Activated T-cell treated with anti-CD3 and anti-CD28 coated beads for 1 hour (primary cell): ENCODE measurements at regions not wholly inside any gene's neighbourhood (a gene's known extent, or its start where the extent isn't known, plus 50 kb on each side); places are given as distances from the start of the nearest gene placed in this dataset.
"Not testable (repeated sequence)": the region's sequence is repeated elsewhere in the genome, so short reads cannot be mapped to it uniquely, and the experiment has no call there.

Experiments used
- DNase-seq: peaks from one replicate; pipeline ENCODE4 v3.0.0-alpha.2; 2020; ENCODE audit warnings: low read depth

- DNase-seq, result no peak
These were observed 366.9 kb downstream of the FAM72C start for GRCh38 chr1:143604887-143605286.

GRCh38 chr1:143584508-143584907, 387.3 kb downstream of the FAM72C start:
- DNase-seq, result no peak

GRCh38 chr1:143574891-143575520, 396.8 kb downstream of the FAM72C start:
- DNase-seq, result no peak

GRCh38 chr1:143572661-143573060, 399.1 kb downstream of the FAM72C start:
- DNase-seq, result not testable (repeated sequence)

- DNase-seq, result not testable (repeated sequence)
These were observed 408.0 kb downstream of the FAM72C start for GRCh38 chr1:143563761-143564160.

GRCh38 chr1:143553627-143554026, 418.2 kb downstream of the FAM72C start:
- DNase-seq, result no peak

GRCh38 chr1:143504703-143505102, 467.1 kb downstream of the FAM72C start:
- DNase-seq, result not testable (repeated sequence)

GRCh38 chr1:143504080-143504479, 467.7 kb downstream of the FAM72C start:
- DNase-seq, result not testable (repeated sequence)

- not testable (repeated sequence) for DNase-seq
These were observed 468.7 kb downstream of the FAM72C start for GRCh38 chr1:143503048-143503447.

- not testable (repeated sequence) for DNase-seq
These were observed 469.7 kb downstream of the FAM72C start for GRCh38 chr1:143502038-143502437.

GRCh38 chr1:143498059-143498749, 473.6 kb downstream of the FAM72C start:
- DNase-seq, result not testable (repeated sequence)

- DNase-seq, result no peak
These were observed 474.4 kb downstream of the FAM72C start for GRCh38 chr1:143497374-143497747.

GRCh38 chr1:143496526-143497373, 475.0 kb downstream of the FAM72C start:
- not testable (repeated sequence) for DNase-seq
